M059J (cell line): ENCODE measurements at regions not wholly inside any gene's neighbourhood (a gene's known extent, or its start where the extent isn't known, plus 50 kb on each side); places are given as distances from the start of the nearest gene placed in this dataset.
"Not testable (repeated sequence)": the region's sequence is repeated elsewhere in the genome, so short reads cannot be mapped to it uniquely, and the experiment has no call there.

ENCODE experiments used
- DNase-seq: peaks from one replicate; pipeline ENCODE4 v3.0.0-alpha.2; 2012; ENCODE audit warnings: low read depth

- not testable (repeated sequence) for DNase-seq
Measured at GRCh38 chr3:197459571-197459970, 96.2 kb downstream of the BDH1 start.

GRCh38 chr3:197458906-197459470, 96.8 kb downstream of the BDH1 start:
- DNase-seq: no peak

GRCh38 chr3:197458179-197458707, 97.5 kb downstream of the BDH1 start:
- no peak for DNase-seq

GRCh38 chr3:197456261-197457091, 99.3 kb downstream of the BDH1 start:
- DNase-seq: peak; percentile 92

GRCh38 chr3:197454841-197455240, 100.9 kb downstream of the BDH1 start:
- not testable (repeated sequence) for DNase-seq

- DNase-seq: peak; percentile 74
Measured at GRCh38 chr3:197454014-197454413, 101.8 kb downstream of the BDH1 start.

- DNase-seq: no peak
Measured at GRCh38 chr3:197450810-197451209, 105.0 kb downstream of the BDH1 start.

- DNase-seq: no peak
Measured at GRCh38 chr3:197450308-197450707, 105.5 kb downstream of the BDH1 start.

- DNase-seq: not testable (repeated sequence)
Measured at GRCh38 chr3:197449181-197449580, 106.6 kb downstream of the BDH1 start.

GRCh38 chr3:197447781-197448180, 108.0 kb downstream of the BDH1 start:
- DNase-seq: not testable (repeated sequence)

- DNase-seq: no peak
Measured at GRCh38 chr3:197447057-197447456, 108.7 kb downstream of the BDH1 start.

GRCh38 chr3:197446700-197447056, 109.1 kb downstream of the BDH1 start:
- DNase-seq: no peak

GRCh38 chr3:197445896-197446699, 109.7 kb downstream of the BDH1 start:
- no peak for DNase-seq

- no peak for DNase-seq
Measured at GRCh38 chr3:197444793-197445379, 110.9 kb downstream of the BDH1 start.

- no peak for DNase-seq
Measured at GRCh38 chr3:197443506-197443905, 112.3 kb downstream of the BDH1 start.

GRCh38 chr3:197440717-197441303, 115.0 kb downstream of the BDH1 start:
- no peak for DNase-seq

- DNase-seq: no peak
Measured at GRCh38 chr3:197438906-197439305, 116.9 kb downstream of the BDH1 start.

- DNase-seq: no peak
Measured at GRCh38 chr3:197435426-197435825, 120.3 kb downstream of the BDH1 start.

- DNase-seq: no peak
Measured at GRCh38 chr3:197434830-197435229, 120.9 kb downstream of the BDH1 start.

GRCh38 chr3:197432384-197433127, 123.2 kb downstream of the BDH1 start:
- no peak for DNase-seq

GRCh38 chr3:197431346-197431910, 124.3 kb downstream of the BDH1 start:
- DNase-seq: no peak
